ENCODE measurements at regions not wholly inside any gene's neighbourhood (a gene's known extent, or its start where the extent isn't known, plus 50 kb on each side); places are given as distances from the start of the nearest gene placed in this dataset.

- TF ChIP-seq POLR2A (IDR thresholded peaks at IDR 0.05; ENCODE audit: low read depth, low read length) (no peak), TAF1 (IDR thresholded peaks at IDR 0.05; ENCODE audit: borderline replicate concordance, low read depth, low read length) (no peak), POLR2AphosphoS5 (IDR thresholded peaks at IDR 0.05; ENCODE audit: low read depth, low read length) (no peak)
These were observed 362.6 kb downstream of the TOX3 start for GRCh38 chr16:52184336-52184735.

All from GM12892 (cell line).